DOHH2 (cell line): ENCODE measurements at regions not wholly inside any gene's neighbourhood (a gene's known extent, or its start where the extent isn't known, plus 50 kb on each side); places are given as distances from the start of the nearest gene placed in this dataset.

Experiments
- H3F3A ChIP-seq: fragments of 200-600 bp; sonication (generic), shearing (Covaris generic); 2 replicates; pipeline ENCODE4 v1.6.0; 2016; ENCODE audit warnings: antibody characterized with exemption, mild to moderate bottlenecking; ENCODE audit not compliant: control insufficient read depth, insufficient read depth
- H3K27ac ChIP-seq: fragments of 200-600 bp; sonication (generic); 2 replicates; pipeline ENCODE4 v1.5.1; 2014; ENCODE audit warnings: low read depth, mild to moderate bottlenecking, low read length, moderate library complexity
- H3K27me3 ChIP-seq: fragments of 200-600 bp; sonication (generic); 2 replicates; pipeline ENCODE4 v1.6.1; 2014; ENCODE audit warnings: mild to moderate bottlenecking, low read length, mixed read lengths; ENCODE audit not compliant: control insufficient read depth
- H3K36me3 ChIP-seq: fragments of 200-600 bp; sonication (generic); 2 replicates; pipeline ENCODE4 v1.6.1; 2014; ENCODE audit warnings: mild to moderate bottlenecking, low read length, moderate library complexity, mixed read lengths; ENCODE audit not compliant: control insufficient read depth
- H3K4me1 ChIP-seq: fragments of 200-600 bp; sonication (generic); 2 replicates; pipeline ENCODE4 v1.6.1; 2014; ENCODE audit warnings: mild to moderate bottlenecking, low read length, mixed read lengths; ENCODE audit not compliant: control insufficient read depth
- H3K4me2 ChIP-seq: fragments of 200-600 bp; sonication (generic); 2 replicates; pipeline ENCODE4 v1.6.0; 2014; ENCODE audit warnings: mild to moderate bottlenecking, low read length, moderate library complexity
- H3K4me3 ChIP-seq: fragments of 200-600 bp; sonication (generic); 2 replicates; pipeline ENCODE4 v1.5.1; 2014; ENCODE audit warnings: mild to moderate bottlenecking, low read length, mixed read lengths
- H3K79me2 ChIP-seq: fragments of 200-600 bp; sonication (generic); 2 replicates; pipeline ENCODE4 v1.6.1; 2014; ENCODE audit warnings: mild to moderate bottlenecking, low read length, mixed read lengths; ENCODE audit not compliant: control insufficient read depth
- H3K9me2 ChIP-seq: fragments of 200-600 bp; sonication (generic); replicated peaks from 2 replicates; pipeline ENCODE4 v1.6.1; 2014; ENCODE audit warnings: mild to moderate bottlenecking, low read length, mixed read lengths; ENCODE audit not compliant: control insufficient read depth
- H3K9me3 ChIP-seq: fragments of 200-600 bp; sonication (generic); 2 replicates; pipeline ENCODE4 v1.6.1; 2014; ENCODE audit warnings: antibody characterized with exemption, low read length, mixed read lengths; ENCODE audit not compliant: control insufficient read depth, insufficient read depth
- H4K20me1 ChIP-seq: fragments of 200-600 bp; sonication (generic); 2 replicates; pipeline ENCODE4 v1.6.0; 2014; ENCODE audit warnings: low read depth, mild to moderate bottlenecking, antibody characterized with exemption, low read length, moderate library complexity; ENCODE audit not compliant: control insufficient read depth, insufficient read depth
- CTCF ChIP-seq: fragments of 200-600 bp; sonication (generic); IDR thresholded peaks from one replicate; pipeline ENCODE4 v1.5.1; 2014; ENCODE audit warnings: antibody characterized with exemption, mild to moderate bottlenecking, low read depth, low read length; ENCODE audit not compliant: poor library complexity, severe bottlenecking
- EZH2phosphoT487 ChIP-seq: fragments of 200-600 bp; sonication (generic); IDR thresholded peaks from 2 replicates; pipeline ENCODE4 v1.6.1; 2017; ENCODE audit warnings: borderline replicate concordance, mild to moderate bottlenecking, antibody characterized with exemption, low read length, moderate library complexity, mixed read lengths

- H3K9me3 ChIP-seq = no peaks in the 10 kb centered on the region
- H3K36me3 ChIP-seq = no peaks in the 10 kb centered on the region
- no peak overlapping the region for H3K4me3 ChIP-seq
- H3K9me2 ChIP-seq = no peaks in the 10 kb centered on the region
- H3K79me2 ChIP-seq = no peaks in the 10 kb centered on the region
- H3K4me2 ChIP-seq = no peak overlapping the region
- H3F3A ChIP-seq = no peaks in the 10 kb centered on the region
- no peaks in the 10 kb centered on the region for H4K20me1 ChIP-seq
- TF ChIP-seq CTCF = no peak
- no peak for TF ChIP-seq EZH2phosphoT487
- 0 out of 2 replicates have a peak, but pooled peaks cover 4% of the 10 kb centered on the region for H3K27me3 ChIP-seq
- H3K27ac ChIP-seq = no peak overlapping the region
- H3K4me1 ChIP-seq = no peaks in the 10 kb centered on the region
These were observed 164.1 kb upstream of the KCNQ5 start for GRCh38 chr6:72457738-72458137.

GRCh38 chr6:72458521-72458920, 163.3 kb upstream of the KCNQ5 start:
- TF ChIP-seq CTCF (no peak), EZH2phosphoT487 (no peak)
- H3K9me2 ChIP-seq = no peaks in the 10 kb centered on the region
- no peak overlapping the region for H3K27ac ChIP-seq
- H3F3A ChIP-seq = no peaks in the 10 kb centered on the region
- H3K4me1 ChIP-seq = no peaks in the 10 kb centered on the region
- no peak overlapping the region for H3K4me2 ChIP-seq
- no peaks in the 10 kb centered on the region for H3K79me2 ChIP-seq
- H4K20me1 ChIP-seq = no peaks in the 10 kb centered on the region
- no peaks in the 10 kb centered on the region for H3K9me3 ChIP-seq
- no peak overlapping the region for H3K4me3 ChIP-seq
- H3K27me3 ChIP-seq = peaks cover 7% of the 10 kb centered on the region; the same call in 1 of the 2 replicates
- no peaks in the 10 kb centered on the region for H3K36me3 ChIP-seq

- Histone ChIP-seq H3K9me3 (no peaks in the 10 kb centered on the region), H3K4me2 (no peak overlapping the region), H3K36me3 (no peaks in the 10 kb centered on the region), H4K20me1 (no peaks in the 10 kb centered on the region), H3K4me3 (no peak overlapping the region), H3K9me2 (no peaks in the 10 kb centered on the region), H3K79me2 (no peaks in the 10 kb centered on the region), H3K27me3 (peaks cover 9% of the 10 kb centered on the region; the same call in 1 of the 2 replicates), H3K4me1 (no peaks in the 10 kb centered on the region), H3K27ac (no peak overlapping the region), H3F3A (no peaks in the 10 kb centered on the region)
- TF ChIP-seq EZH2phosphoT487 = no peak
- TF ChIP-seq CTCF = no peak
These were observed 160.7 kb upstream of the KCNQ5 start for GRCh38 chr6:72461144-72461543.

GRCh38 chr6:72464246-72464645, 157.6 kb upstream of the KCNQ5 start:
- no peak overlapping the region for H3K27ac ChIP-seq
- no peak overlapping the region for H3K4me2 ChIP-seq
- no peaks in the 10 kb centered on the region for H3F3A ChIP-seq

More at GRCh38 chr6:72464246-72464645, 157.6 kb upstream of the KCNQ5 start:
- H3K27me3 ChIP-seq = peaks cover 12% of the 10 kb centered on the region; the same call in 1 of the 2 replicates
- H4K20me1 ChIP-seq = no peaks in the 10 kb centered on the region
- no peaks in the 10 kb centered on the region for H3K4me1 ChIP-seq
- TF ChIP-seq CTCF = no peak
- TF ChIP-seq EZH2phosphoT487 = no peak
- H3K9me2 ChIP-seq = no peaks in the 10 kb centered on the region
- H3K79me2 ChIP-seq = no peaks in the 10 kb centered on the region
- no peaks in the 10 kb centered on the region for H3K9me3 ChIP-seq
- H3K36me3 ChIP-seq = no peaks in the 10 kb centered on the region
- no peak overlapping the region for H3K4me3 ChIP-seq
